K562 (cell line): ENCODE measurements at regions not wholly inside any gene's neighbourhood (a gene's known extent, or its start where the extent isn't known, plus 50 kb on each side); places are given as distances from the start of the nearest gene placed in this dataset.

Experiments
- ATAC-seq: fragments of 200-7000 bp; cut with Tn5 transposase; 3 replicates; pipeline ENCODE4 v1.9.1; 2020; ENCODE audit warnings: moderate library complexity
- BruUV-seq: library from RNA; stranded (reverse); fragments of 400-500 nt; replicated peaks from 2 replicates; lab custom pipeline; 2021; lab: Mats Ljungman, UMichigan
- CTCF ChIA-PET: fragments of 300-600 bp; formaldehyde crosslinking; extraction: SDS; loops from one replicate; lab custom pipeline; 2021; ENCODE audit warnings: low intra/inter-chr PET ratio; lab: Yijun Ruan, JAX
- POLR2A ChIA-PET: fragments of 300-600, 350-650 bp; sonication (Branson Sonifier 250); formaldehyde crosslinking; extraction: SDS; loops from one replicate; lab custom pipeline; 2021; ENCODE audit warnings: antibody characterized with exemption, inconsistent platforms; lab: Yijun Ruan, JAX
- DNase-seq, 4 experiments: peaks; one replicate each; pipeline versions ENCODE4 v3.0.0 to v3.0.0-alpha.2; 2011 to 2018; ENCODE audit warnings: low spot score in 3 of 4, mixed read lengths in 3 of 4; ENCODE audit errors: extremely low read depth in 1 of 4
- FAIRE-seq: peaks from 2 replicates; lab custom pipeline; 2011; peaks lifted over from hg19 to GRCh38; lab: Jason Lieb, UNC
- H2AFZ ChIP-seq: 2 replicates; pipeline ENCODE4 v1.6.0; 2011; ENCODE audit warnings: low read depth, low read length, control low read depth, inconsistent platforms
- H3K27ac ChIP-seq: fragments of 200-600 bp; 3 replicates; pipeline ENCODE4 v1.8.0; 2011; ENCODE audit warnings: low read depth, mild to moderate bottlenecking, control low read depth, inconsistent platforms, low read length, moderate library complexity, mixed read lengths; ENCODE audit errors: extremely low read depth
- H3K27me3 ChIP-seq, 2 experiments: fragments of 300-600 bp in 1 of 2; 2 replicates in 1 of 2; 3 replicates in 1 of 2; pipeline versions ENCODE4 v1.6.0 to v1.8.0; 2011; ENCODE audit warnings: inconsistent platforms in 2 of 2, low read length in 2 of 2, mild to moderate bottlenecking in 1 of 2, mixed read lengths in 1 of 2, moderate library complexity in 1 of 2; ENCODE audit not compliant: control insufficient read depth in 2 of 2, insufficient read depth in 2 of 2
- H3K36me3 ChIP-seq: fragments of 300-600 bp; 3 replicates; pipeline ENCODE4 v1.8.0; 2011; ENCODE audit warnings: mild to moderate bottlenecking, low read length, inconsistent platforms; ENCODE audit not compliant: control insufficient read depth, insufficient read depth
- H3K4me1 ChIP-seq, 2 experiments: fragments of 200-600 bp in 1 of 2; replicated peaks in 1 of 2; 2 replicates in 1 of 2; 3 replicates in 1 of 2; pipeline versions ENCODE4 v1.5.1 to v1.8.0; 2011; ENCODE audit warnings: inconsistent platforms in 2 of 2, low read length in 2 of 2, mild to moderate bottlenecking in 1 of 2, mixed read lengths in 1 of 2, moderate library complexity in 1 of 2; ENCODE audit not compliant: control insufficient read depth in 2 of 2, insufficient read depth in 2 of 2
- H3K4me2 ChIP-seq: 2 replicates; pipeline ENCODE4 v1.6.1; 2011; ENCODE audit warnings: low read length, control low read depth, inconsistent platforms, mixed read lengths; ENCODE audit not compliant: insufficient read depth
- H3K4me3 ChIP-seq: fragments of 200-600 bp; sonication (generic), shearing (Covaris generic); 2 replicates; pipeline ENCODE4 v1.5.1; 2016; ENCODE audit warnings: control low read depth, inconsistent platforms
- H3K79me2 ChIP-seq: fragments of 200-600 bp; 3 replicates; pipeline ENCODE4 v1.8.0; 2011; ENCODE audit warnings: low read length, inconsistent platforms; ENCODE audit not compliant: control insufficient read depth, insufficient read depth
- H3K9ac ChIP-seq, 2 experiments: 2 replicates each; pipeline versions ENCODE4 v1.6.0 to v1.6.1; 2011; ENCODE audit warnings: low read depth in 2 of 2, low read length in 2 of 2, control low read depth in 1 of 2, inconsistent platforms in 1 of 2, mild to moderate bottlenecking in 1 of 2, mixed read lengths in 1 of 2; ENCODE audit not compliant: insufficient read depth in 1 of 2
- H3K9me1 ChIP-seq: one replicate; pipeline ENCODE4 v1.6.0; 2011; ENCODE audit warnings: inconsistent platforms, mild to moderate bottlenecking, low read length, moderate library complexity; ENCODE audit not compliant: control insufficient read depth, insufficient read depth
- H3K9me3 ChIP-seq: replicated peaks from 2 replicates; pipeline ENCODE4 v1.5.1; 2011; ENCODE audit warnings: low read depth, low read length, inconsistent platforms; ENCODE audit not compliant: control insufficient read depth, insufficient read depth
- H4K20me1 ChIP-seq: replicated peaks from 2 replicates; pipeline ENCODE4 v1.6.1; 2011; ENCODE audit warnings: low read length, inconsistent platforms, mixed read lengths; ENCODE audit not compliant: control insufficient read depth, insufficient read depth
- ARHGAP35 ChIP-seq: fragments of 450-650 bp; IDR thresholded peaks from 2 replicates; pipeline ENCODE4 v1.6.1; 2018; ENCODE audit not compliant: partially characterized antibody
- GABPB1 ChIP-seq: sonication (generic); formaldehyde crosslinking; IDR thresholded peaks from 2 replicates; pipeline ENCODE4 v1.8.0; 2022; ENCODE audit warnings: mild to moderate bottlenecking, missing genetic modification reagents
- GATA2 ChIP-seq: sonication (generic); formaldehyde crosslinking; IDR thresholded peaks from 2 replicates; pipeline ENCODE4 v1.4.0; 2020; ENCODE audit warnings: mild to moderate bottlenecking, missing genetic modification reagents
- MED1 ChIP-seq: sonication (generic); formaldehyde crosslinking; IDR thresholded peaks from 2 replicates; pipeline ENCODE4 v1.8.1; 2023; ENCODE audit warnings: missing genetic modification reagents, borderline replicate concordance
- SREBF2 ChIP-seq: sonication (generic); formaldehyde crosslinking; IDR thresholded peaks from 2 replicates; pipeline ENCODE4 v1.4.0; 2020; ENCODE audit warnings: mild to moderate bottlenecking, missing genetic modification reagents
- SRSF7 ChIP-seq: fragments of 200-400 bp; formaldehyde crosslinking; optimal IDR thresholded peaks from 2 replicates; pipeline ENCODE3; 2017; ENCODE audit warnings: mild to moderate bottlenecking, low read depth, low read length
- ZNF224 ChIP-seq: sonication (generic); formaldehyde crosslinking; IDR thresholded peaks from 2 replicates; pipeline ENCODE4 v1.8.0; 2022; ENCODE audit warnings: mild to moderate bottlenecking, missing genetic modification reagents
- WGBS: fragments of 100-300 bp; shearing (Covaris generic); methylation state at CpG from one replicate; pipeline ENCODE4 v1.1.6; 2016; ENCODE audit warnings: low coverage, mixed read lengths; ENCODE audit not compliant: insufficient coverage; ENCODE audit errors: missing lambda C conversion rate; 5-methylcytosine and 5-hydroxymethylcytosine counted together
- in situ Hi-C: fragments of 300-500 bp; cut with MboI; formaldehyde crosslinking; loops from 4 replicates; pipeline ENCODE4 v1.15.0; 2018; ENCODE audit warnings: inconsistent platforms, mixed read lengths
- intact Hi-C: fragments of 100-400 bp; cut with micrococcal nuclease; formaldehyde crosslinking; loops from 2 replicates; pipeline ENCODE4 v1.14.2; 2022
- TF ChIP-seq, protein P1 (sequence below): sonication (generic); formaldehyde crosslinking; IDR thresholded peaks from 2 replicates; pipeline ENCODE4 v1.8.0; 2022; ENCODE audit warnings: missing genetic modification reagents, mild to moderate bottlenecking, borderline replicate concordance
- TF ChIP-seq, protein P2 (sequence below): sonication (generic); formaldehyde crosslinking; IDR thresholded peaks from 2 replicates; pipeline ENCODE4 v1.8.1; 2023; ENCODE audit warnings: mild to moderate bottlenecking, missing genetic modification reagents

DNA sequence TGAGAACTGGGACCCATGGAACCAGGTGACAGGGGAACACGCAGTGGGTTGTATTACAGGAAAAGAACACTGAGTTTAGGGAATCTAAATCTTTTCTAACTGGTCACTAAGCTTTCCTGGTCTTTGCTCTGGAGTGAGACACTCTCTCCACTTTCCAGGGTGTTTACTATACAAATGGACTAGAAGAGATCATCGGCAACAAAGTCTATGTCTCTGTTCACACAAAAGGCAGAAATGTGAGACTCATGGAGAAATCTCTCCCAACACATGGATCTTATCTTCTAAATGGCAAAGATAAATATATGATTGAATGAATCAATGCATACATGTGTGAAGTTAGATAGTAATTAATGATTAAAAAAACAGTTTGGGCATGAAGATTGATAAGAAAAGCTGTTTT, 101.6 kb upstream of the DPT start:
- ChIA-PET POLR2A (interaction anchor here (0.7 kb wide), 1 partner anchor 220 kb away, joined by 3 read pairs; no protein-coding TSS in a partner anchor), CTCF (interaction anchor here (0.6 kb wide), 1 partner anchor 42 kb away, joined by 3 read pairs; no protein-coding TSS in a partner anchor)
- no peaks in the 10 kb centered on the region for H3K9me1 ChIP-seq
- H3K9me3 ChIP-seq, result no peaks in the 10 kb centered on the region
- H3K27ac ChIP-seq, result no peak overlapping the region
- H3K27me3 ChIP-seq, result no peaks in the 10 kb centered on the region; a peak in 1 of 5 replicates
- in situ Hi-C loops, result no loop called here
- H3K79me2 ChIP-seq, result no peaks in the 10 kb centered on the region
- no peak overlapping the region for H3K4me3 ChIP-seq
- no peak overlapping the region for H3K4me2 ChIP-seq
- no peak for DNase-seq
- H4K20me1 ChIP-seq, result no peaks in the 10 kb centered on the region
- TF ChIP-seq, protein P1, sequence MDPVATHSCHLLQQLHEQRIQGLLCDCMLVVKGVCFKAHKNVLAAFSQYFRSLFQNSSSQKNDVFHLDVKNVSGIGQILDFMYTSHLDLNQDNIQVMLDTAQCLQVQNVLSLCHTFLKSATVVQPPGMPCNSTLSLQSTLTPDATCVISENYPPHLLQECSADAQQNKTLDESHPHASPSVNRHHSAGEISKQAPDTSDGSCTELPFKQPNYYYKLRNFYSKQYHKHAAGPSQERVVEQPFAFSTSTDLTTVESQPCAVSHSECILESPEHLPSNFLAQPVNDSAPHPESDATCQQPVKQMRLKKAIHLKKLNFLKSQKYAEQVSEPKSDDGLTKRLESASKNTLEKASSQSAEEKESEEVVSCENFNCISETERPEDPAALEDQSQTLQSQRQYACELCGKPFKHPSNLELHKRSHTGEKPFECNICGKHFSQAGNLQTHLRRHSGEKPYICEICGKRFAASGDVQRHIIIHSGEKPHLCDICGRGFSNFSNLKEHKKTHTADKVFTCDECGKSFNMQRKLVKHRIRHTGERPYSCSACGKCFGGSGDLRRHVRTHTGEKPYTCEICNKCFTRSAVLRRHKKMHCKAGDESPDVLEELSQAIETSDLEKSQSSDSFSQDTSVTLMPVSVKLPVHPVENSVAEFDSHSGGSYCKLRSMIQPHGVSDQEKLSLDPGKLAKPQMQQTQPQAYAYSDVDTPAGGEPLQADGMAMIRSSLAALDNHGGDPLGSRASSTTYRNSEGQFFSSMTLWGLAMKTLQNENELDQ (CRISPR knock-in tag), result no peak
- TF ChIP-seq GATA2 (CRISPR knock-in tag), result no peak
- TF ChIP-seq, protein P2, sequence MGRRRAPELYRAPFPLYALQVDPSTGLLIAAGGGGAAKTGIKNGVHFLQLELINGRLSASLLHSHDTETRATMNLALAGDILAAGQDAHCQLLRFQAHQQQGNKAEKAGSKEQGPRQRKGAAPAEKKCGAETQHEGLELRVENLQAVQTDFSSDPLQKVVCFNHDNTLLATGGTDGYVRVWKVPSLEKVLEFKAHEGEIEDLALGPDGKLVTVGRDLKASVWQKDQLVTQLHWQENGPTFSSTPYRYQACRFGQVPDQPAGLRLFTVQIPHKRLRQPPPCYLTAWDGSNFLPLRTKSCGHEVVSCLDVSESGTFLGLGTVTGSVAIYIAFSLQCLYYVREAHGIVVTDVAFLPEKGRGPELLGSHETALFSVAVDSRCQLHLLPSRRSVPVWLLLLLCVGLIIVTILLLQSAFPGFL (CRISPR knock-in tag), result no peak
- TF ChIP-seq MED1 (CRISPR knock-in tag), result no peak
- TF ChIP-seq SREBF2 (CRISPR knock-in tag), result no peak
- TF ChIP-seq ARHGAP35, result no peak
- TF ChIP-seq SRSF7, result no peak
- TF ChIP-seq ZNF224, result no peak
- no peak for TF ChIP-seq GABPB1 (CRISPR knock-in tag)
- ATAC-seq, result no peak
- no peak overlapping the region for H3K9ac ChIP-seq
- no peaks in the 10 kb centered on the region for H3K36me3 ChIP-seq
- intact Hi-C loops, result no loop called here
- no TSS peak for BruUV-seq
- H3K4me1 ChIP-seq, result no peaks in the 10 kb centered on the region
- FAIRE-seq, result no peak
- 8% methylated on average over 2 of the region's 2 CpGs for WGBS
- H2AFZ ChIP-seq, result no peak overlapping the region
